HG02798 (cell line): ENCODE measurements at regions not wholly inside any gene's neighbourhood (a gene's known extent, or its start where the extent isn't known, plus 50 kb on each side); places are given as distances from the start of the nearest gene placed in this dataset.

ENCODE experiments used
- ATAC-seq: cut with Tn5 transposase; IDR thresholded peaks from one replicate; pipeline ENCODE4 v1.9.1; 2021; ENCODE audit warnings: mild to moderate bottlenecking; ENCODE audit not compliant: unreplicated experiment, poor library complexity

GRCh38 chr5:36355516-36355915 lies 53.8 kb upstream of the RANBP3L start:
- ATAC-seq, result no peak

- ATAC-seq, result no peak
Observed at GRCh38 chr5:36356915-36357314, 55.2 kb upstream of the RANBP3L start.

- ATAC-seq, result no peak
Observed at GRCh38 chr5:36357391-36357975, 55.8 kb upstream of the RANBP3L start.

GRCh38 chr5:36359267-36359666 lies 57.6 kb upstream of the RANBP3L start:
- ATAC-seq, result no peak

GRCh38 chr5:36360307-36360706 lies 58.6 kb upstream of the RANBP3L start:
- no peak for ATAC-seq

GRCh38 chr5:36363101-36363500 lies 61.4 kb upstream of the RANBP3L start:
- no peak for ATAC-seq

GRCh38 chr5:36363744-36364143 lies 62.0 kb upstream of the RANBP3L start:
- ATAC-seq, result no peak

GRCh38 chr5:36364473-36364872 lies 62.8 kb upstream of the RANBP3L start:
- no peak for ATAC-seq

- ATAC-seq, result no peak
Observed at GRCh38 chr5:36365896-36366295, 64.2 kb upstream of the RANBP3L start.

GRCh38 chr5:36366883-36367282 lies 65.2 kb upstream of the RANBP3L start:
- no peak for ATAC-seq

- ATAC-seq, result no peak
Observed at GRCh38 chr5:36367524-36367923, 65.8 kb upstream of the RANBP3L start.

- ATAC-seq, result no peak
Observed at GRCh38 chr5:36369219-36369690, 67.6 kb upstream of the RANBP3L start.

- ATAC-seq, result no peak
Observed at GRCh38 chr5:36370073-36370472, 68.4 kb upstream of the RANBP3L start.

GRCh38 chr5:36371366-36371765 lies 69.7 kb upstream of the RANBP3L start:
- no peak for ATAC-seq

GRCh38 chr5:36373527-36374086 lies 71.9 kb upstream of the RANBP3L start:
- ATAC-seq, result no peak

- ATAC-seq, result no peak
Observed at GRCh38 chr5:36374266-36374862, 72.7 kb upstream of the RANBP3L start.

GRCh38 chr5:36377192-36377591 lies 75.5 kb upstream of the RANBP3L start:
- no peak for ATAC-seq

GRCh38 chr5:36378551-36378950 lies 76.8 kb upstream of the RANBP3L start:
- ATAC-seq, result no peak

- ATAC-seq, result no peak
Observed at GRCh38 chr5:36382890-36383289, 81.2 kb upstream of the RANBP3L start.

- no peak for ATAC-seq
Observed at GRCh38 chr5:36383942-36384341, 82.2 kb upstream of the RANBP3L start.

GRCh38 chr5:36384845-36385244 lies 83.1 kb upstream of the RANBP3L start:
- no peak for ATAC-seq

GRCh38 chr5:36385495-36385894 lies 83.8 kb upstream of the RANBP3L start:
- no peak for ATAC-seq
